HG03045 (cell line): ENCODE measurements at regions not wholly inside any gene's neighbourhood (a gene's known extent, or its start where the extent isn't known, plus 50 kb on each side); places are given as distances from the start of the nearest gene placed in this dataset.

Experiments
- ATAC-seq: cut with Tn5 transposase; IDR thresholded peaks from one replicate; pipeline ENCODE4 v1.9.1; 2021; ENCODE audit warnings: mild to moderate bottlenecking, moderate library complexity; ENCODE audit not compliant: unreplicated experiment

- no peak for ATAC-seq
Measured at GRCh38 chr19:28429356-28429755, 783.6 kb downstream of the UQCRFS1 start.

- no peak for ATAC-seq
Measured at GRCh38 chr19:28428663-28429348, 784.1 kb downstream of the UQCRFS1 start.

- no peak for ATAC-seq
Measured at GRCh38 chr19:28427376-28428083, 785.4 kb downstream of the UQCRFS1 start.

GRCh38 chr19:28426730-28427225 is 786.2 kb downstream of the UQCRFS1 start:
- ATAC-seq, result no peak

- ATAC-seq, result no peak
Measured at GRCh38 chr19:28426110-28426729, 786.7 kb downstream of the UQCRFS1 start.

GRCh38 chr19:28425046-28425931 is 787.7 kb downstream of the UQCRFS1 start:
- no peak for ATAC-seq

- ATAC-seq, result no peak
Measured at GRCh38 chr19:28424662-28425045, 788.3 kb downstream of the UQCRFS1 start.

GRCh38 chr19:28424077-28424476 is 788.9 kb downstream of the UQCRFS1 start:
- no peak for ATAC-seq

- no peak for ATAC-seq
Measured at GRCh38 chr19:28422791-28423650, 789.9 kb downstream of the UQCRFS1 start.

GRCh38 chr19:28422046-28422445 is 790.9 kb downstream of the UQCRFS1 start:
- no peak for ATAC-seq

- ATAC-seq, result no peak
Measured at GRCh38 chr19:28420811-28421550, 792.0 kb downstream of the UQCRFS1 start.

- ATAC-seq, result no peak
Measured at GRCh38 chr19:28419312-28419711, 793.6 kb downstream of the UQCRFS1 start.

- no peak for ATAC-seq
Measured at GRCh38 chr19:28417361-28417760, 795.6 kb downstream of the UQCRFS1 start.

- no peak for ATAC-seq
Measured at GRCh38 chr19:28416245-28416644, 796.7 kb downstream of the UQCRFS1 start.

GRCh38 chr19:28414748-28415147 is 798.2 kb downstream of the UQCRFS1 start:
- no peak for ATAC-seq

- ATAC-seq, result no peak
Measured at GRCh38 chr19:28409859-28410258, 803.1 kb downstream of the UQCRFS1 start.

- no peak for ATAC-seq
Measured at GRCh38 chr19:28406966-28407365, 806.0 kb downstream of the UQCRFS1 start.

- ATAC-seq, result no peak
Measured at GRCh38 chr19:28405346-28405742, 807.6 kb downstream of the UQCRFS1 start.

- ATAC-seq, result no peak
Measured at GRCh38 chr19:28404472-28404871, 808.5 kb downstream of the UQCRFS1 start.
